OCI-LY1 (cell line): ENCODE measurements at regions not wholly inside any gene's neighbourhood (a gene's known extent, or its start where the extent isn't known, plus 50 kb on each side); places are given as distances from the start of the nearest gene placed in this dataset.

ENCODE experiments used
- H2AFZ ChIP-seq: fragments of 200-600 bp; sonication (generic), shearing (Covaris generic); 2 replicates; pipeline ENCODE4 v1.6.0; 2014; ENCODE audit warnings: antibody characterized with exemption, mild to moderate bottlenecking, low read length
- H3F3A ChIP-seq: fragments of 200-600 bp; sonication (generic), shearing (Covaris generic); 2 replicates; pipeline ENCODE4 v1.6.0; 2014; ENCODE audit warnings: mild to moderate bottlenecking, antibody characterized with exemption, low read length, moderate library complexity; ENCODE audit not compliant: insufficient read depth
- H3K27ac ChIP-seq: fragments of 200-600 bp; sonication (generic); 2 replicates; pipeline ENCODE4 v1.5.1; 2014; ENCODE audit warnings: low read length, mixed run types, mild to moderate bottlenecking, low read depth; ENCODE audit not compliant: poor library complexity, severe bottlenecking
- H3K27me3 ChIP-seq: fragments of 200-600 bp; sonication (generic); 2 replicates; pipeline ENCODE4 v1.6.0; 2014; ENCODE audit warnings: antibody characterized with exemption, mild to moderate bottlenecking, low read length, moderate library complexity; ENCODE audit not compliant: insufficient read depth
- H3K36me3 ChIP-seq: fragments of 200-600 bp; sonication (generic); 2 replicates; pipeline ENCODE4 v1.6.1; 2014; ENCODE audit warnings: mild to moderate bottlenecking, antibody characterized with exemption, low read length, moderate library complexity, mixed read lengths; ENCODE audit not compliant: insufficient read depth
- H3K4me1 ChIP-seq: fragments of 200-600 bp; sonication (generic); 2 replicates; pipeline ENCODE4 v1.5.1; 2014; ENCODE audit warnings: mild to moderate bottlenecking, low read length, moderate library complexity; ENCODE audit not compliant: insufficient read depth, severe bottlenecking
- H3K4me2 ChIP-seq: fragments of 200-600 bp; sonication (generic), shearing (Covaris generic); 2 replicates; pipeline ENCODE4 v1.6.1; 2014; ENCODE audit warnings: low read length
- H3K4me3 ChIP-seq: fragments of 200-600 bp; sonication (generic); 2 replicates; pipeline ENCODE4 v1.5.1; 2014; ENCODE audit warnings: low read length, low read depth, mild to moderate bottlenecking, mixed read lengths; ENCODE audit not compliant: poor library complexity, severe bottlenecking
- H3K79me2 ChIP-seq: fragments of 200-600 bp; shearing (Covaris generic); 2 replicates; pipeline ENCODE4 v1.6.1; 2016; ENCODE audit warnings: mixed run types, low read length, mixed read lengths; ENCODE audit not compliant: insufficient read depth
- H3K9ac ChIP-seq: fragments of 200-600 bp; sonication (generic), shearing (Covaris generic); 2 replicates; pipeline ENCODE4 v1.6.1; 2014; ENCODE audit warnings: mild to moderate bottlenecking, low read length, mixed read lengths
- H3K9me2 ChIP-seq: fragments of 200-600 bp; sonication (generic), shearing (Covaris generic); 2 replicates; pipeline ENCODE4 v1.6.1; 2014; ENCODE audit warnings: low read depth, mild to moderate bottlenecking, low read length, mixed read lengths
- H3K9me3 ChIP-seq: fragments of 200-600 bp; shearing (Covaris generic); 2 replicates; pipeline ENCODE4 v1.6.1; 2014; ENCODE audit warnings: low read length, mixed read lengths
- H4K20me1 ChIP-seq: fragments of 200-600 bp; sonication (generic), shearing (Covaris generic); 2 replicates; pipeline ENCODE4 v1.6.0; 2016; ENCODE audit warnings: mild to moderate bottlenecking, low read length; ENCODE audit not compliant: insufficient read depth
- CTCF ChIP-seq: fragments of 200-600 bp; sonication (generic), shearing (Covaris generic); IDR thresholded peaks from 2 replicates; pipeline ENCODE4 v1.5.1; 2017; ENCODE audit warnings: mild to moderate bottlenecking, antibody characterized with exemption, low read length, moderate library complexity, mixed read lengths
- EZH2 ChIP-seq: fragments of 200-600 bp; sonication (generic), shearing (Covaris generic); IDR thresholded peaks from 2 replicates; pipeline ENCODE4 v1.8.0; 2017; ENCODE audit warnings: borderline replicate concordance, mixed run types, mild to moderate bottlenecking, antibody characterized with exemption, low read length, moderate library complexity, mixed read lengths

- no peaks in the 10 kb centered on the region for H3K36me3 ChIP-seq
- no peak overlapping the region for H3K27ac ChIP-seq
- no peaks in the 10 kb centered on the region for H4K20me1 ChIP-seq
- no peaks in the 10 kb centered on the region for H3K4me1 ChIP-seq
- H3K9me2 ChIP-seq = no peaks in the 10 kb centered on the region
- H3K4me3 ChIP-seq = no peak overlapping the region
- no peak for TF ChIP-seq CTCF
- no peak for TF ChIP-seq EZH2
- H3F3A ChIP-seq = no peaks in the 10 kb centered on the region
- no peak overlapping the region for H3K4me2 ChIP-seq
- H3K9ac ChIP-seq = no peak overlapping the region
- no peaks in the 10 kb centered on the region for H3K27me3 ChIP-seq
- no peaks in the 10 kb centered on the region for H3K9me3 ChIP-seq
- no peaks in the 10 kb centered on the region for H3K79me2 ChIP-seq
- no peak overlapping the region for H2AFZ ChIP-seq
Measured at GRCh38 chr2:108164318-108164717, 75.5 kb upstream of the SULT1C3 start.

- Histone ChIP-seq H3K79me2 (no peaks in the 10 kb centered on the region), H3K9me2 (no peaks in the 10 kb centered on the region), H3K27me3 (no peaks in the 10 kb centered on the region), H4K20me1 (no peaks in the 10 kb centered on the region), H3K9ac (no peak overlapping the region), H3K4me3 (no peak overlapping the region), H3K36me3 (no peaks in the 10 kb centered on the region), H3K27ac (no peak overlapping the region), H2AFZ (no peak overlapping the region), H3K4me2 (no peak overlapping the region), H3K4me1 (no peaks in the 10 kb centered on the region), H3K9me3 (no peaks in the 10 kb centered on the region), H3F3A (no peaks in the 10 kb centered on the region)
- TF ChIP-seq EZH2 (no peak), CTCF (no peak)
Measured at GRCh38 chr2:108165729-108166128, 74.0 kb upstream of the SULT1C3 start.

DNA sequence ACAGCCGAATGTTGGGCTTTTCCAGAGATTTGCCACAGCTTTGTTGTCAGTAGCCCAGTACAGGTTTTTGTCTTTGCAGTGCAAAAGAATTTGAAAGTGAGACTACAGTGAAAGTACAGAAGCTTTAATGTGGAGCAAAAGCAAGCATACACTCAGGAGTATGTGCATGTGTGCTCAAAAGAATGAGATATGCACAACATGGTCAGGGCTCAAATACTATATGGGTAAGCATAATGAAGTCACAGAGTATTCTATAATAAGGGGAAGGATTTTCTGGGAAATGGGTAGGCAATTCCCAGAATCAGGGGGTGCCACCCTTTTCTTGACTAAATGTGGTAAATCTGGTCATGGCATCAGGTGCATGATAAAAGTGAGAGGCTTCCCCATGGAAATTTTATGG is 72.1 kb upstream of the SULT1C3 start:
- Histone ChIP-seq H3K79me2 (no peaks in the 10 kb centered on the region), H3K36me3 (no peaks in the 10 kb centered on the region), H2AFZ (no peak overlapping the region), H3F3A (no peaks in the 10 kb centered on the region), H3K9me3 (no peaks in the 10 kb centered on the region), H3K4me3 (no peak overlapping the region), H3K9me2 (no peaks in the 10 kb centered on the region), H4K20me1 (no peaks in the 10 kb centered on the region), H3K27me3 (no peaks in the 10 kb centered on the region), H3K4me2 (no peak overlapping the region), H3K4me1 (no peaks in the 10 kb centered on the region), H3K27ac (no peak overlapping the region), H3K9ac (no peak overlapping the region)
- TF ChIP-seq CTCF (no peak), EZH2 (no peak)
